ENCODE measurements at regions not wholly inside any gene's neighbourhood (a gene's known extent, or its start where the extent isn't known, plus 50 kb on each side); places are given as distances from the start of the nearest gene placed in this dataset.

GRCh38 chr2:42922293-42922692, 129.9 kb upstream of the HAAO start:
- no peak for DNase-seq (ENCODE audit: low read depth in 3 of 3)

- DNase-seq (ENCODE audit: low read depth in 3 of 3) = no peak
Observed at GRCh38 chr2:42921721-42922120, 129.3 kb upstream of the HAAO start.

- no peak for DNase-seq (ENCODE audit: low read depth in 3 of 3)
Observed at GRCh38 chr2:42921147-42921520, 128.8 kb upstream of the HAAO start.

GRCh38 chr2:42920446-42921146, 128.2 kb upstream of the HAAO start:
- no peak for DNase-seq (ENCODE audit: low read depth in 3 of 3)

DNA sequence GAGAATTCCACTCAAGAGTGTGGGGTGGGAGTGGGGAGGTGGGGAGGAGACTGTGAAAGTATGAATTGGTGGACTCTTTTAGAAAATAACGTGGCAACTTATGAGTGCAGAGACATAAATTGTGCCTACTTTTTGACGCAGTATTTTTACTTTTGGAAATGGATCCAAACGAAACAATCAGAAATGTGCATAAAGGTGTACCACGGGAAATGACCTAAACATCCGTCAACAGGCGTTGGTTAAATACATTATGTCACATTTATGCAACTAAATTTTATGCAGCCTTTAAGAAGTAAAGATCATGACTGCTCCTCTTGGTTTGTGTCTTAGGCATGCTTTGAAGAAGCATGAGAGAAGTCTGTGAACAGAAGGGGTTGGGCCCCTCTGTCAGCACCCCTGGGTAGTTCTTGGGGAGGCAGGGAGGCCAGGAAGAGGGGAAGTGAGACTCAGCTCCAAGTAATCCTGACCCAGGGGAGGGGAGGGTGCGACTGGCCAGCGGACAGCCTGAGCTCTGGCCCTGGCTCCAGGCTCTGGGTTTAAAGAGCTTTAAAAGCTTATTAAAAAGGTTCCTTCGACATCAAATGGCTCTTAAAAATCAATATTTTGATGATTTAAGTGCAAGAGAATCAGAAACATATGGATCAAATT, 126.4 kb upstream of the HAAO start:
- DNase-seq (ENCODE audit: low read depth in 3 of 3) = no peak

DNA sequence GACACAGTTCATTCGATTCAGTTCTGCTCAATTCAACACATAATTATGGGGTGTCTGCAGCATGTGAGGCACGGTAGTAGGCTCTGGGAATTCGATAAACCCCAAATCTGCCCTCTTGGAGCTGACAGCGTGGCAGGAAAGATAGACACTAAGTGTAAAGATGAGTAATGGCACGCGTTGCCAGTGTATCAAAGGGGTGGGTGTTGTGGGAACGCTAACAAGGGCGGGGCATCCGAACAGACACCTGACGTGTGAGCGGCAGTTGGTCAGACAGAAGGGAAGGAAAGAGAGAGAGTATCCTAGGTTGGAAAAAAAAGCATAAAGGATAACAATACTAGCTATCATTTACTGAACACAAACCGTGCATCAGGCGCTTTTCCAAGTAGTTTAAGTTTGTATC, 125.7 kb upstream of the HAAO start:
- no peak for DNase-seq (ENCODE audit: low read depth in 3 of 3)

DNA sequence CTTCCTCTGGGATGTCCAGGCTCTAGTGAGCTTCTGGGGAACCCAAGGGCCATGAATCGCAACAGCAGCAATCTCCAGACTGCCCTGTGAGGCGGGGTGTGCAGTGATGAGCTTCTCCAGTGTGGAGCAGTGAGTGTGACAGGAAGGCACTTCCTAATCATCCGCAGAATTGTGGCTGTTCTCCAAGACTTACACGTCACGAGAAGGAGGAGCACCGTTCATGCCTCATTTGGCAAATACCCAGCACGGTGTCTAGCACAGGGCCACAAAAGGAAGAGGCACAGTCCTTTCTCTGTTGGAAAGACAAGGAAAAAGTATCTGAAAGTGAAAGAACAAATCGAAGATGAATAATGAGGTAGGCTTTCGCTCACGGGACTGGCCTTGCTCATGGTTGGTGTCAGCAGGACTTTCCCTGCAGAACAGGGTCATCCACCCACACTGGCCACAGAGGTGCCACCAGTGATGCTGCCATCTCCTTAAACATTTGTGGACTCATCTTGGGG, 125.1 kb upstream of the HAAO start:
- no peak for DNase-seq (ENCODE audit: low read depth in 3 of 3)

DNA sequence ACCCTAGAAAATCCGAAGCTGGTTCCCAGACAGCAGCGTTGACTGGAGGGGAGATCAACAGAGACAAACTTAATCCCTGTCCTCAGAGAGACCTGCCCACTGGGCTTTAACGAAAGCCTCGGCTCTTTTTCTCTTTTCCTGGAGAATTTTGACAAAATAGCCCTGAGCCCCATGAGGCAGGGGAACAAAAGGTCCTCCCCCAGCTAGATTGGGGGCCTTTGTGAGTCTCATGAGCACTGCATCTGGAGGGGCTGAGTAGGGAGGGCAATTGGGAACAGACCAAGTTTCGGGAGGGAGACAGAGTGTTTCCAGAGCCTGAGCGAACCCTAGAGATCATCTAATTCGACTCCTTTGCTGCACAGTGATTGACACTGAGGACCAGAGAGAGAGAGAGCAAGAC, 123.9 kb upstream of the HAAO start:
- DNase-seq (ENCODE audit: low read depth in 3 of 3) = no peak

- DNase-seq (ENCODE audit: low read depth in 3 of 3) = no peak
Observed at GRCh38 chr2:42914860-42915259, 122.5 kb upstream of the HAAO start.

GRCh38 chr2:42914314-42914713, 121.9 kb upstream of the HAAO start:
- DNase-seq (ENCODE audit: low read depth in 3 of 3) = no peak

DNA sequence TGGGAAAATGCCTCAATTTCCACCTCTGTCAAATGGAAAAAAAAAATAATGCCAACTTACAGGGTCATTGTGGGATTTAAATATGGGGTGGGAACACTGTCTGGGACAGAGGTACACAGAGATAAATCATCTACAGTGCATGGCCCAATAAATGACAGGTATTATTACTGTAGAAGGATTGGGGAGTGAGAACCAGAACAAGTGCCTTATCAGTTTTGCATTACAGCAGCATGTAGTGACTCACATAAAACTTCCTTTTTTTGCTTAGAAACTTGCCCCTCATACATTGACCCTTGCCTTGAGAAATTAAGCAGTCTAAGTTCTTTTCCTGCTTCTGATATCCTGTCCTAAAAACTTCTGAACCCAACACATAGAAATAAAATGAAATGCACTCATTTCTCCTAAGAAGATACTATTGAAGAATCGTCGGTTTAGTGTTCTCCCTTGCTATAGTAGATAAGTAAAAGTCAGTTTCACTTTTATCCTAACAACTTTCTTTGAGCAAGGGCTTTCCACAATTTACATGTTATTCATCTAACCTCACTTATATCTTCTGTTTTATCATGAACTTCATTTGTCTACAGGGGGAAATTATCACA, 121.0 kb upstream of the HAAO start:
- DNase-seq (ENCODE audit: low read depth in 3 of 3) = no peak

- DNase-seq (ENCODE audit: low read depth in 3 of 3) = no peak
Observed at GRCh38 chr2:42910645-42911405, 118.4 kb upstream of the HAAO start.

- no peak for DNase-seq (ENCODE audit: low read depth in 3 of 3)
Observed at GRCh38 chr2:42909966-42910365, 117.6 kb upstream of the HAAO start.

GRCh38 chr2:42908518-42909200, 116.3 kb upstream of the HAAO start:
- no peak for DNase-seq (ENCODE audit: low read depth in 3 of 3)

DNA sequence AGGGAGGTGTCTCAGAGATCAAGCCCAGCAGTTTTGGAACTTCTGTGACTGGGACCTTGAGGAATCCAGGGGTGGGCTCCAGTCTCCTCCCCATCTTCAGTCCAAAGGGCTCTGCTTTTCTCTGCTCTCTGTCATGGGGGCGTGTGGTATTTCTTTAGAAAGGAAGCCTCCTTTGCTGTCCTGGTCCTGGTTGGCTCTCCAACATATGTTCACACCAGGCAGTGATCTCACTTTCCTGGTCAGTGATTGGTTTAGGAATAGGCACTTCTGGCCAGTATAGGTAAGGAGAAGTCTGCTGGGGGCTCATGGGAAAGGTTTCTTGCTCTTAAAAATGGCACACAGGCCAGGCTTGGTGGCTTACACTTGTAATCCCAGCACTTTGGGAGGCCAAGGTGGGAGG, 115.5 kb upstream of the HAAO start:
- DNase-seq (ENCODE audit: low read depth in 3 of 3) = no peak

GRCh38 chr2:42906557-42907411, 114.4 kb upstream of the HAAO start:
- no peak for DNase-seq (ENCODE audit: low read depth in 3 of 3)

GRCh38 chr2:42906111-42906556, 113.8 kb upstream of the HAAO start:
- DNase-seq (ENCODE audit: low read depth in 3 of 3) = no peak

DNA sequence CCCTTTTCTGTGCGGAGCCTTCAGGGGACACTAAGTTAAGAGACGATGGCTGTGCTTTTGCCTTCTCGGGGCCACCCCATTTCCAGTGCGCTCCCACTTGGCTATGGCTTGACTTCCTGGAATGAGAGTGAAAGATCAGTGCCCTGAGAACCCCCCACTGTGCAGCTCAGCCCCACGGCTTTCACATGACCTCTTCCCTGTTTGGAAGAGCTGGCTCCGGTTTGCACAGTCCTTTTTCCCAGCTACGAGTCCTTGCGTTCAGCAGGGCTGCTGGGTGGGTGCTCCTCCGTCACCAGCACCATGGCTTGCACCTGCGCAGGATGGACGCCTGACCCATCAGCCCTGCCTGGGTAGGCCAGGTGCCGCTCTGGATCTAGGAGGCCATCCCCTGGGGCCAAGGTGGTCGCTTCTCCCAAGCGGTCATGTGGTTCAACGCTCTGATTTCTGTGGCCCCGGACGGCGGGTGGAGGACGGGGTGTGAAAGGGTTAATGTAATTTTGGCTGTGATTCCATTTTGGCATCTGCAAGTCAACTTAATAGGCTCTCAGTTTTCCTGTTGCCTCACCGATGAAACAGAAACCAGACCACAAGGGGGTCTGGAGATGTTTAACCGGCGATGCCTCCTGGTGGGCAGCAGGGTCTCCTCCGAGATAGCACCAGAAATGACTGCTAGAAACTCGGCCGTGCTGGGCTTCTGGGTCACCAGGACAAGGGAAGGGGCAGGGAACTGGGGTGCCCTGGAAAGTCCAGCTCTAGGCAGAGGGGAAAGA, 113.1 kb upstream of the HAAO start:
- no peak for DNase-seq (ENCODE audit: low read depth in 3 of 3)

- DNase-seq (ENCODE audit: low read depth in 3 of 3) = no peak
Observed at GRCh38 chr2:42904576-42904876, 112.1 kb upstream of the HAAO start.
